Colon (tissue), 2 donors: ENCODE measurements at regions not wholly inside any gene's neighbourhood (a gene's known extent, or its start where the extent isn't known, plus 50 kb on each side); places are given as distances from the start of the nearest gene placed in this dataset.
"Not testable (repeated sequence)": the region's sequence is repeated elsewhere in the genome, so short reads cannot be mapped to it uniquely, and the experiment has no call there.

Experiments used
- FAIRE-seq: peaks from 2 replicates; lab custom pipeline; 2012; peaks lifted over from hg19 to GRCh38; lab: Jason Lieb, UNC
- donor health status: control.
- donor health status: control.

- FAIRE-seq = no peak
Observed at GRCh38 chr5:156087577-156088110, 239.3 kb upstream of the SGCD start.

GRCh38 chr5:156089955-156090940 lies 236.7 kb upstream of the SGCD start:
- FAIRE-seq = not testable (repeated sequence)

GRCh38 chr5:156093024-156093423 lies 233.9 kb upstream of the SGCD start:
- no peak for FAIRE-seq

GRCh38 chr5:156094001-156094400 lies 233.0 kb upstream of the SGCD start:
- no peak for FAIRE-seq

- FAIRE-seq = no peak
Observed at GRCh38 chr5:156095709-156096241, 231.2 kb upstream of the SGCD start.

- no peak for FAIRE-seq
Observed at GRCh38 chr5:156096259-156096658, 230.7 kb upstream of the SGCD start.

- FAIRE-seq = no peak
Observed at GRCh38 chr5:156103155-156103885, 223.6 kb upstream of the SGCD start.

GRCh38 chr5:156109317-156110023 lies 217.5 kb upstream of the SGCD start:
- FAIRE-seq = no peak

- FAIRE-seq = no peak
Observed at GRCh38 chr5:156119692-156120091, 207.3 kb upstream of the SGCD start.

GRCh38 chr5:156120777-156121176 lies 206.2 kb upstream of the SGCD start:
- no peak for FAIRE-seq

- FAIRE-seq = no peak
Observed at GRCh38 chr5:156121234-156121633, 205.7 kb upstream of the SGCD start.

- no peak for FAIRE-seq
Observed at GRCh38 chr5:156121882-156122281, 205.1 kb upstream of the SGCD start.

GRCh38 chr5:156124708-156125107 lies 202.3 kb upstream of the SGCD start:
- no peak for FAIRE-seq

GRCh38 chr5:156125118-156125517 lies 201.8 kb upstream of the SGCD start:
- FAIRE-seq = no peak

- no peak for FAIRE-seq
Observed at GRCh38 chr5:156126716-156127115, 200.2 kb upstream of the SGCD start.

GRCh38 chr5:156128026-156128425 lies 198.9 kb upstream of the SGCD start:
- no peak for FAIRE-seq

- FAIRE-seq = no peak
Observed at GRCh38 chr5:156134216-156134615, 192.7 kb upstream of the SGCD start.

GRCh38 chr5:156135531-156135930 lies 191.4 kb upstream of the SGCD start:
- FAIRE-seq = no peak

- FAIRE-seq = no peak
Observed at GRCh38 chr5:156137071-156137869, 189.7 kb upstream of the SGCD start.

GRCh38 chr5:156142867-156143266 lies 184.1 kb upstream of the SGCD start:
- no peak for FAIRE-seq

- no peak for FAIRE-seq
Observed at GRCh38 chr5:156147261-156147943, 179.6 kb upstream of the SGCD start.
